ENCODE measurements at regions not wholly inside any gene's neighbourhood (a gene's known extent, or its start where the extent isn't known, plus 50 kb on each side); places are given as distances from the start of the nearest gene placed in this dataset.
A peak's percentile ranks its signal among the peaks of the same experiment; 100 is the strongest.
"Not testable (repeated sequence)": the region's sequence is repeated elsewhere in the genome, so short reads cannot be mapped to it uniquely, and the experiment has no call there.

GRCh38 chr5:83850412-83850811 is 129.8 kb upstream of the HAPLN1 start:
- not testable (repeated sequence) for H3K4me2 ChIP-seq (ENCODE audit: low read length); H3K27ac ChIP-seq (ENCODE audit: low read depth, low read length); H4K12ac ChIP-seq (ENCODE audit: low read depth, low read length); H3K23ac ChIP-seq (ENCODE audit: low read length); H4K91ac ChIP-seq (ENCODE audit: low read depth, low read length); H3K79me1 ChIP-seq (ENCODE audit: low read length); H2BK5ac ChIP-seq (ENCODE audit: low read depth, low read length, poor library complexity); H2BK12ac ChIP-seq (ENCODE audit: low read length); DNase-seq; H3K4ac ChIP-seq (ENCODE audit: low read depth, low read length); H2AK5ac ChIP-seq (ENCODE audit: low read length); H3K4me3 ChIP-seq (ENCODE audit: low read depth, low read length); H3K4me1 ChIP-seq (ENCODE audit: control insufficient read depth in 1 of 2, insufficient read depth in 2 of 2, low read length in 2 of 2); H2AFZ ChIP-seq (ENCODE audit: insufficient read depth, low read length, poor library complexity); H4K8ac ChIP-seq (ENCODE audit: low read depth, low read length); H3K36me3 ChIP-seq (ENCODE audit: control insufficient read depth in 1 of 2, insufficient read depth in 2 of 2, low read length in 2 of 2); H2BK120ac ChIP-seq (ENCODE audit: insufficient read depth, low read length, poor library complexity); H3K14ac ChIP-seq (ENCODE audit: low read length); H3K27me3 ChIP-seq (ENCODE audit: insufficient read depth, low read length); H3K79me2 ChIP-seq (ENCODE audit: control insufficient read depth, insufficient read depth, low read length, poor library complexity); H3K9me3 ChIP-seq (ENCODE audit: insufficient read depth, low read depth, low read length); H3K18ac ChIP-seq (ENCODE audit: low read length); H3K9ac ChIP-seq (ENCODE audit: low read length)
- WGBS (ENCODE audit: extremely low coverage, insufficient coverage, insufficient read length) = no CpG with 5 or more reads among the region's 3 CpGs

GRCh38 chr5:83848941-83849340 is 128.3 kb upstream of the HAPLN1 start:
- Histone ChIP-seq H4K8ac (ENCODE audit: low read depth, low read length) (no peak overlapping the region), H3K36me3 (ENCODE audit: control insufficient read depth in 1 of 2, insufficient read depth in 2 of 2, low read length in 2 of 2) (no peaks in the 10 kb centered on the region), H2BK5ac (ENCODE audit: low read depth, low read length, poor library complexity) (no peak overlapping the region), H2BK12ac (ENCODE audit: low read length) (no peak overlapping the region), H2BK120ac (ENCODE audit: insufficient read depth, low read length, poor library complexity) (no peak overlapping the region), H3K23ac (ENCODE audit: low read length) (no peak overlapping the region), H3K18ac (ENCODE audit: low read length) (no peak overlapping the region), H4K91ac (ENCODE audit: low read depth, low read length) (no peak overlapping the region), H3K4ac (ENCODE audit: low read depth, low read length) (no peak overlapping the region), H3K9ac (ENCODE audit: low read length) (no peak overlapping the region), H2AFZ (ENCODE audit: insufficient read depth, low read length, poor library complexity) (no peak overlapping the region), H3K14ac (ENCODE audit: low read length) (no peak overlapping the region), H3K4me3 (ENCODE audit: low read depth, low read length) (no peak overlapping the region), H3K27me3 (ENCODE audit: insufficient read depth, low read length) (no peaks in the 10 kb centered on the region), H2AK5ac (ENCODE audit: low read length) (no peak overlapping the region), H3K79me2 (ENCODE audit: control insufficient read depth, insufficient read depth, low read length, poor library complexity) (no peaks in the 10 kb centered on the region), H3K4me1 (ENCODE audit: control insufficient read depth in 1 of 2, insufficient read depth in 2 of 2, low read length in 2 of 2) (peaks cover 0 to 4% of the 10 kb centered on the region in 2 experiments), H4K12ac (ENCODE audit: low read depth, low read length) (no peak overlapping the region), H3K79me1 (ENCODE audit: low read length) (no peaks in the 10 kb centered on the region), H3K27ac (ENCODE audit: low read depth, low read length) (no peak overlapping the region), H3K4me2 (ENCODE audit: low read length) (no peak overlapping the region), H3K9me3 (ENCODE audit: insufficient read depth, low read depth, low read length) (no peaks in the 10 kb centered on the region)
- WGBS (ENCODE audit: extremely low coverage, insufficient coverage, insufficient read length) = no CpG with 5 or more reads among the region's 2 CpGs
- DNase-seq = no peak

DNA sequence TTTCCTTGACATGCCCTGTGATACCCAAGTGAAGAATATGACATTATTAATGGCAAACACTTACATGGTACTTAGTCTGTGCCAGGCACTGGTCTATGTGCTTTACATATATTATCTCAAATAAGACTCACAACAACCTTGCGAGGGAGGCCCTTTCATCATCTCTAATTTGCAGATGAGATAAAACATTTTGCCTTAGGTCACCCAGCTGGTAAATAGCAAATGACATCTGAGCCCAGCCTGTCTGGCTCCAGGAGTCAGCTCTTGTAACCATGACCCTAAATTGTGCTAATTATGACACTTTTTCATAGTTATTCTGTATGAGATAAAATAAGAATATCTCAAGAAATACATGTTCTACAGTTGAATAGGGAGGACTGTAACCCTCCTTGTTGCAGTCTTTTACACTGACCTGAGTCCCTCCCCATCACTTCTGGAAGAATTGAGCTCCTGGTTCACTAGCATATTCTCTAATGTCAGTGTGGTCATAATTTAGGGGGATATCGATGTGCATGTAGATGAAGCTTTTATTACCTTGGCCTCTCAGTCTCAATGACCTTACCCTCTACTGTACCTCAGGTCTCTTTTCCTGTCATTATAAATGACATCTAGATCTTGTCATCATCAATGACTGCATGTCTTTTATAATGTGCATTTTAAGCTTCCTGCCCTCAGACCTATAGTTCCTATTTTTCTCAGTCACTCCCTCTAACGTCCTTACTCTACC is 126.1 kb upstream of the HAPLN1 start:
- H3K27ac ChIP-seq (ENCODE audit: low read depth, low read length) = no peak overlapping the region
- no peak overlapping the region for H2AFZ ChIP-seq (ENCODE audit: insufficient read depth, low read length, poor library complexity)
- H3K4me3 ChIP-seq (ENCODE audit: low read depth, low read length) = no peak overlapping the region
- H3K23ac ChIP-seq (ENCODE audit: low read length) = no peak overlapping the region
- no peaks in the 10 kb centered on the region for H3K79me1 ChIP-seq (ENCODE audit: low read length)
- no peak overlapping the region for H3K14ac ChIP-seq (ENCODE audit: low read length)
- H3K4me1 ChIP-seq (ENCODE audit: control insufficient read depth in 1 of 2, insufficient read depth in 2 of 2, low read length in 2 of 2) = peaks cover 0 to 4% of the 10 kb centered on the region in 2 experiments
- no peak overlapping the region for H3K4ac ChIP-seq (ENCODE audit: low read depth, low read length)
- H3K18ac ChIP-seq (ENCODE audit: low read length) = no peak overlapping the region
- no peaks in the 10 kb centered on the region for H3K9me3 ChIP-seq (ENCODE audit: insufficient read depth, low read depth, low read length)
- no peaks in the 10 kb centered on the region for H3K27me3 ChIP-seq (ENCODE audit: insufficient read depth, low read length)
- no peak overlapping the region for H4K91ac ChIP-seq (ENCODE audit: low read depth, low read length)
- no peak overlapping the region for H3K9ac ChIP-seq (ENCODE audit: low read length)
- H3K79me2 ChIP-seq (ENCODE audit: control insufficient read depth, insufficient read depth, low read length, poor library complexity) = no peaks in the 10 kb centered on the region
- no peak for DNase-seq
- WGBS (ENCODE audit: extremely low coverage, insufficient coverage, insufficient read length) = no CpG with 5 or more reads among the region's 3 CpGs
- H2AK5ac ChIP-seq (ENCODE audit: low read length) = no peak overlapping the region
- H2BK12ac ChIP-seq (ENCODE audit: low read length) = no peak overlapping the region
- no peaks in the 10 kb centered on the region for H3K36me3 ChIP-seq (ENCODE audit: control insufficient read depth in 1 of 2, insufficient read depth in 2 of 2, low read length in 2 of 2)
- no peak overlapping the region for H2BK5ac ChIP-seq (ENCODE audit: low read depth, low read length, poor library complexity)
- H2BK120ac ChIP-seq (ENCODE audit: insufficient read depth, low read length, poor library complexity) = no peak overlapping the region
- H4K8ac ChIP-seq (ENCODE audit: low read depth, low read length) = no peak overlapping the region
- H3K4me2 ChIP-seq (ENCODE audit: low read length) = no peak overlapping the region
- H4K12ac ChIP-seq (ENCODE audit: low read depth, low read length) = no peak overlapping the region

DNA sequence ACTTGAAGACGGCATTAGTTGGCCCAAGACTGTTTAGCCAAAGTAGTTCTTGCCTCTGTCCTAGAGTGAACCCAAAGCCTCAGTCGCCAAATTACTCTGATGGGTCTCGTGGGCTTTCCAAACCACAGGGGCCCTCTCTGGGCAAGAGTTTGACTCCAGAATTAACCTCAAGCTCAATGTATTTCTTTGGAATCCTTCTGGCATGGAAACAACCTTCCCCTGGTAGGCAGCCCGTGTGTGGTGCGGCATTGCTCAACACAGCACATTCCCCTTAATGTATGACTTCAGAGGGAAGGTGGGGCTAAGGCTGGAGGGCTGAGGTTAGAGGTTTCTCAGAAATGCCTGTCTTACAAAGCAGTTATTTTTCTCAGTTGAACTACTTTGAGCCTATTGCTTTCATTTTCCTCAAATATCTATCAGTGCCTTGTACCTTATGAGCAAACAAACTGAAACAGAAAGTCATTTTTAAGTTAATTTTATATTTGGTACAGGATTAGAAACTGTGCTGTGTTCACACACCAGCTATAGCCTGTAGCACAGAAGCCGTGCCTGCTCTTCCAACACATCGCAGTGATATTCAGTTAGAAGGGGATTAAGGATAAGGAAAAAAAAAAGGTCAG is 123.9 kb upstream of the HAPLN1 start:
- Histone ChIP-seq H3K36me3 (ENCODE audit: control insufficient read depth in 1 of 2, insufficient read depth in 2 of 2, low read length in 2 of 2) (no peaks in the 10 kb centered on the region), H3K4me3 (ENCODE audit: low read depth, low read length) (no peak overlapping the region), H2AK5ac (ENCODE audit: low read length) (no peak overlapping the region), H2BK5ac (ENCODE audit: low read depth, low read length, poor library complexity) (no peak overlapping the region), H4K12ac (ENCODE audit: low read depth, low read length) (no peak overlapping the region), H3K27ac (ENCODE audit: low read depth, low read length) (no peak overlapping the region), H2AFZ (ENCODE audit: insufficient read depth, low read length, poor library complexity) (no peak overlapping the region), H3K4ac (ENCODE audit: low read depth, low read length) (no peak overlapping the region), H2BK12ac (ENCODE audit: low read length) (no peak overlapping the region), H3K9me3 (ENCODE audit: insufficient read depth, low read depth, low read length) (no peaks in the 10 kb centered on the region), H3K14ac (ENCODE audit: low read length) (no peak overlapping the region), H3K79me1 (ENCODE audit: low read length) (no peaks in the 10 kb centered on the region), H3K27me3 (ENCODE audit: insufficient read depth, low read length) (no peaks in the 10 kb centered on the region), H3K23ac (ENCODE audit: low read length) (no peak overlapping the region), H3K79me2 (ENCODE audit: control insufficient read depth, insufficient read depth, low read length, poor library complexity) (no peaks in the 10 kb centered on the region), H4K91ac (ENCODE audit: low read depth, low read length) (no peak overlapping the region), H2BK120ac (ENCODE audit: insufficient read depth, low read length, poor library complexity) (no peak overlapping the region), H3K18ac (ENCODE audit: low read length) (no peak overlapping the region), H3K4me1 (ENCODE audit: control insufficient read depth in 1 of 2, insufficient read depth in 2 of 2, low read length in 2 of 2) (peaks cover 0 to 4% of the 10 kb centered on the region in 2 experiments), H4K8ac (ENCODE audit: low read depth, low read length) (no peak overlapping the region), H3K4me2 (ENCODE audit: low read length) (no peak overlapping the region), H3K9ac (ENCODE audit: low read length) (no peak overlapping the region)
- no CpG with 5 or more reads among the region's 7 CpGs for WGBS (ENCODE audit: extremely low coverage, insufficient coverage, insufficient read length)
- DNase-seq = peak; percentile 76 to 80

Data from trophoblast cell (in vitro differentiated cells and primary cell).